HG03280 (cell line): ENCODE measurements at regions not wholly inside any gene's neighbourhood (a gene's known extent, or its start where the extent isn't known, plus 50 kb on each side); places are given as distances from the start of the nearest gene placed in this dataset.

Source experiments
- ATAC-seq: cut with Tn5 transposase; IDR thresholded peaks from one replicate; pipeline ENCODE4 v1.9.1; 2021; ENCODE audit warnings: mild to moderate bottlenecking, moderate library complexity; ENCODE audit not compliant: unreplicated experiment

- ATAC-seq: no peak
These were observed 390.1 kb upstream of the EEF2KMT start for GRCh38 chr16:5487728-5488127.

DNA sequence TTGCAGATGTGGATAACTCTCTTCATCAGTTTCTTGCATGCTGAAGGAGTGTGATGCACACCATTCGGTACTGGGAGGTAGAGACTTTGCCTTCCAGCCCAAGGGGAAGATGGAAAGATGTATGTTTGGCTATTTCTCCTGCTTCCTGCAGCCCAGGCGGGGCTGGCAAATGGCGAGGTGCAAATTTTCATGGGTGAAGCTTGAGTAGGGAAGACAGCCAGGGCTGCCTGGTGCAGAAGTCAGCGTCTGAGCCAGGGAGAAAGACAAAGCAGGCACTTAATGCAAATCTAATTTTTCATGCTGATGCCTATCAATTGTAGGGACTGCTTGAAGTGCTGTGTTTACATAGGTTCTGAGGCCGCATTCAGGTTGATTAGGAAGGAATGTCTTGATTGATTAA lies 384.7 kb upstream of the EEF2KMT start:
- ATAC-seq: no peak

DNA sequence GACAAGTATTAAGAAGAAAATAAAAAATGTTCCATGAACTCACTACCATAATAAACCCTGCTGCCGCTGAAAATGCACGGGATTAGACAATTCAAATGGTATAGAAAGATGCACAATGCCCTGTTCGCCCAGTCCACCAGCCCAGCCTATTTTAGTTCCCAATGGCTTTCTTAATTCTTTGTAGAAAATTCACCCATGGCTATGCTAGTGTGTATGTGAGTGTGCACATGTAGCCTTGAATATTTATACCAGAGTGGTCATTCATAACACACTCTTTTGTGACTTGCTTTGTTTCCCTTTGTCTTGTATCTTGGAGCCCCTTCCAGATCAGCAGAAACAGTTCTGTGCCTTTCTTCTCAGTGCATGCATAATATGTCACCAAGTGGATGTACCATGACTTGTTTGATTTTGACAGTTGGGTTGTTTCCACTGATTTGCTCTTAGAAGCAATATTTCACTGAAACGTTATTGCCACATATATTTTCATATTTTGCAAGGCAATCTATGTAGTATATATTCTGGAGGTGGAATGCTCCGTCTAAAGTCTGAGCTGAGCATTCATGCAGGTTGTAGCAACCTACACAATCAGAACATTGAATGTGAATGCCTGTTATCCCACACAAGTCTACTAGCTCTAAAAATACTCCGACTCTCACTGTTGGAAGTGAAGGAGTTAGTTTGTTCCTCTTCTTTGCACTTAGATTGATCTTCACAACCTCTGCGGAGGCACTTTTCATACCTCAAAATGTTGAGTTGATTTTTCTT lies 383.0 kb upstream of the EEF2KMT start:
- no peak for ATAC-seq

DNA sequence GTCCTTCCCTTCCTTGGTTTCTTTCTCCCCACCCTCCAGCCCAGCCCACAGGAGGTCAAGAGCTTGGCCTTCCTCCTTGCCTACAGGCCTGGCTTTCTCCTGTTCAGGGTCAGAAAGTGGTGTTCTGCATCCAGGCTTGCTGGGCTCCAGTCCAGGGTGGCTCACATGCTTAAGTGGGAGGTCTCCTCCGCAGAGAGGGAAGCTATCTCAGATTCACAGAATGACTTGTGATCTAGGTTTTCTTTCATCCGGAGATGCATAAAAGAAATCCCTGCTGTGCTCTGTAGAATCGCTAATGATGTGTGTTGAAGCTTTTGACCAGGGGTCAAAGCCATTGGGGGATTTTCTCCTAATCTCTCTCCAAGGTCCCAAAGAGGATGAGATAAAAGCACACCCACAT lies 382.3 kb upstream of the EEF2KMT start:
- ATAC-seq: no peak

DNA sequence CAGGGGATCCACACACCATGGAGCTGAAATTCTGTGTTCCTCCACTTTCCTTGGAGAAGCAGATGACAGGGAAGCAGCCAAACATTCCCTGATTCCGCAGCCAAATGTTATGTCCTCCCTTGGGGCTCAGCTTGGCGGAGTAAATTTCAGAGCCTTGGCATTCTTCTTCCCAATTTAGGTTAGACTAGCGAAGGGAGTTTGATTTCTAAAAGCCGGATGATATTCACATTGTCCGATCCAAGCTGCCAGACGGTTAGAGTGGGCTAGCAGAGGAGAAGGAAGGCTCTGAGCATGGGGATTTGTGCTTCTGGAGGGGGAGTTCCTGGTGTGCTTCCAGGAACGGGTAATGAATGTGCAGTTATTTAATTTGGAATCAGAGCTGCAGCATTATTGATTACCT lies 380.4 kb upstream of the EEF2KMT start:
- no peak for ATAC-seq

- no peak for ATAC-seq
These were observed 379.7 kb upstream of the EEF2KMT start for GRCh38 chr16:5477251-5477650.

GRCh38 chr16:5472552-5472951 lies 375.0 kb upstream of the EEF2KMT start:
- no peak for ATAC-seq

DNA sequence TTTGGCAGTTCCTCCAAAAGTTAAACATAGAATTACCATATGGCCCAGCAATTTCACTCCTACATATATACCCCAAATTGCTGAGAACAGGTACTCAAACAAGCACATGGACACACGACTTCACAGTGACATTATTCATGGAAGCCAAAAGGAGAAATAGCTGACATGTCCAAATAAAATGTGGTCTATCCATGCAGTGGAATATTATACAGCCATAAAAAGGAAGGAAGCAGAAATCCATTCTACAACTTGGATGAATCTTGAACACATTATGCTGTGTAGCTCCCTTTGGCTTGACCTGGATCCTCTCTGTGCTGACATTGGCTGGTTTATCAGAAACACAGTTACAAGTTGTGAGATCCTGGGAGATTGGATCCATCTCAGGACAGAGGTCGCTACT lies 370.9 kb upstream of the EEF2KMT start:
- no peak for ATAC-seq

- no peak for ATAC-seq
These were observed 370.0 kb upstream of the EEF2KMT start for GRCh38 chr16:5467552-5467951.

GRCh38 chr16:5466551-5466950 lies 369.0 kb upstream of the EEF2KMT start:
- no peak for ATAC-seq

- no peak for ATAC-seq
These were observed 368.1 kb upstream of the EEF2KMT start for GRCh38 chr16:5465714-5466113.

DNA sequence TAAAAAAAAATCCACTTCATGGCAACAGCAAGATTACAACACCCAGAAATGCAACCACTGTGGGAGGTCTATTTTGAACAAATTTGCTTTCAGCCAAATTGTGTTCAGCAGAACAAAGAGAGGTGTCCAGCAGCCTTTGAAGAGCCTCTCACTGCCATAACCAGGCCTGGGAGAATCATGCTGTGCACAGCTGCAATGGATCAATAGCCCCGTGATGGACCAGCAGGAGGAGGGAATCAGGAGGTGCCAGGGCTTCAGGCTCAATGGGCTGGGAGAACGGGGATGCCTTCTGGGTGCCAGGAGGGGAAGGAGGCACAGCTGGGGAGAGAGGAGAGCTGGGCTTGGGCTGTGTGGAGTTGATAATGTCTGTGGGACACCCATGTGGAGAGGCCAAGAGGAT lies 366.2 kb upstream of the EEF2KMT start:
- no peak for ATAC-seq

GRCh38 chr16:5461574-5461973 lies 364.0 kb upstream of the EEF2KMT start:
- ATAC-seq: no peak

DNA sequence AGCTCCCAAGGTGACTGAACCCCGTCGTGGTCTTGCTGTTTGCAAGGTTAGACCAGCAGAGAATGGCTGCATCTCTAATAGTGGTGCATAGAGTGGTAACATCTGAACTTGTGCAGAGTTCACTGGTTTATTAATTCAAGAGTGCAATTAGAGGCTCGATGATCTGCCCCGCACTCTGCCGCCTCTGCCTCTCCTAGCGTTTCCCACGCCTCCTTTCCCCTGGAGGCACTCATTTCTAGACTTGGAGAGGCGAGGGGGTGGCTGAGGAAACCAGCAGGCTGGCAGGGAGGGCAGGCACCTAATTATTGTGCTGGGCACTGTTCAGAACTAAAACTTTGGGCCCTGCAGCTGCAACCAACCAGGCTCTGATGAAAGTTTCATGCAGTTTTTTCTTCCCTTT lies 363.5 kb upstream of the EEF2KMT start:
- no peak for ATAC-seq

DNA sequence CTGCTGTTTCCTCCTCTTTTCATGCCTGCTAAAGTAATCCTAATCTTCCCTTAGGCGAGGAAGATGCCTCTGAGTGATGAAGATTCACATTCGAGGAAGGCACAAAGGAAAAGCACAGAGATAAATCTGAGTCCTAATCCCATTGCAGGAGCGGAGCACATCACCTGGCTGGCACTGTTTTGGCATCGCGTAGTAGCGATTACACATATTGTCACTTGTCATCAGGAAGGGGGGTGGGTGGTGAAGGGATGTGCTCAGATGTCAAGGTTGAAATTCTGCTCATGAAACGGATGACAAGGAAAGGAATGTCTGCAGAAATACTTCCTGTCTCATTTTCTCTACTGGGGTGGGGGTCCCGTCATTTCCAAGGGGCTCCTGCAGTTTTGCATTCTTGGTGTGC lies 363.1 kb upstream of the EEF2KMT start:
- no peak for ATAC-seq

DNA sequence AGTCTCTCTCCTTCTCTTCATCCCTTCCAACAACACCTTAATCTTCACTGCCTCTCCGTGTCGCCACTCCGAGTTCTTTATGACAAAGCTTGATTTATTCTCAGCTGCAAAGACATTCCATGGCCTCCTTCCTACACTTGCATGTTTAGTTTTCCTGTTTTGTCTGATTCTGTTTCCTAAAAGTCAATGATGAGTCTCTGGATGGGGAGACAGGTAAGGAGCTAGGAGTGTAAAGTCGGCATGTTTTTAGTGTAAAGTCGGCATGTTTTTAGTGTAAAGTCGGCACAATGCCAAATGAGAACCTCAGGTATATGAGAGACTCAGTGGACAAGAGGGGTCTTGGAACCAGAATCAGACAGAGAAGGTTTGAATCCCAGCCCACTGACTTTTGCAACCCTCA lies 362.3 kb upstream of the EEF2KMT start:
- no peak for ATAC-seq

DNA sequence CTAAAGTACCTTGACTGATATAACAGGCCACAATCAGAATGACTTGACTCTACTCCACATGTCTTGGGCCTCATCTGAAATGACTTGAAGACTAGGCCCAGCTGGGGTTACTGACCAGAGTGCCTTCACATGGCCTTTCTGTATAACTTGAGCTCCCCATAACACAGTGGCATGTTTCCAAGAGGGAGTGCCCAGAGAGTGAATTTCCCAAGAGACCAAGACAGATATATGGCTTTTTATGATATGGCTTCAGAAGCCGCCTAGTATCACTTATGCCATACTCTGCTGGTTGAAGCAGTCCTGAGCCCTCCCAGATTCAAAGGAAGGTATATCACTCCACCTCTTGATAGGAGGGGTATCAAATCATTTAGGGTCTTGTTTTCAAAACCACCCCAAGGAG lies 357.5 kb upstream of the EEF2KMT start:
- ATAC-seq: no peak

GRCh38 chr16:5454349-5454748 lies 356.8 kb upstream of the EEF2KMT start:
- no peak for ATAC-seq

- no peak for ATAC-seq
These were observed 354.0 kb upstream of the EEF2KMT start for GRCh38 chr16:5451641-5452040.

DNA sequence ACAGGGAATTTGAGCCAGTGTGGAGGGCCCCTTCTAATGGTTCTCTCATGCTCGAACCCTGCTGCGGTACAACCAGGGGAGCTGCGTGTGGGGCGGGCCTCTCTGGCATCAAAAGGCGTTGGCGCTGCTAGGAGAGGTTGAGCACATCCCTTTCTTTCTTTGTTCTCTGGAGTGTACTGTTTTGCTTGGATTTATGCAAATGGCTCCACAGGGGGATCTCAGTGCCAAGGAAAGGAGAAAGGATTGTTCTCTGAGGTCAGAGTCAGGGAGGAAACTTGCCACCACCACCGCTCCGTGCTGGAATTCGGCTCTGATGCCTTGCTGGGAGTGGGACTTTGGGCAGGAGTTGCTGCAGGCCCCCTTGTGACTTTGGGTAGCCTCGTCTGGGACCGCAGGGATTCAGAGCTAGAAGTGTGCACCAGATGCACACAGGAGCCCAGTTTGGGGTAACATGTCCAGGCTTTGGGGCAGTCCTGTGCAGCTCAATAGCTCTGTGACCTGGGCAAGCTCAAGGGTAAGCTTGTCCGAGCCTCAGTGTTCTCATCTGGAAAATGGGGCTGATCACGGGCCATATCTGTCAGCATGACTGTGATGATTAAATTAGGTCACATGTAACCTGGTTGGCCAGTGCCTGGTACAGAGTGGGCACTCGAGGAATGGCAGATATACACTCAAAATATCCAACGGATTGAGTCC lies 353.0 kb upstream of the EEF2KMT start:
- no peak for ATAC-seq

GRCh38 chr16:5449901-5450300 lies 352.3 kb upstream of the EEF2KMT start:
- no peak for ATAC-seq

GRCh38 chr16:5448798-5449197 lies 351.2 kb upstream of the EEF2KMT start:
- ATAC-seq: no peak

- no peak for ATAC-seq
These were observed 350.1 kb upstream of the EEF2KMT start for GRCh38 chr16:5447734-5448133.
